HG02623 (cell line): ENCODE measurements at regions not wholly inside any gene's neighbourhood (a gene's known extent, or its start where the extent isn't known, plus 50 kb on each side); places are given as distances from the start of the nearest gene placed in this dataset.
"Not testable (repeated sequence)": the region's sequence is repeated elsewhere in the genome, so short reads cannot be mapped to it uniquely, and the experiment has no call there.

Experiments used
- ATAC-seq: cut with Tn5 transposase; IDR thresholded peaks from one replicate; pipeline ENCODE4 v1.9.1; 2021; ENCODE audit warnings: moderate library complexity; ENCODE audit not compliant: unreplicated experiment

GRCh38 chr14:39734306-39734705 lies 302.1 kb upstream of the FBXO33 start:
- ATAC-seq, result no peak

GRCh38 chr14:39733741-39734140 lies 301.5 kb upstream of the FBXO33 start:
- ATAC-seq, result no peak

- ATAC-seq, result no peak
Measured at GRCh38 chr14:39731912-39732311, 299.7 kb upstream of the FBXO33 start.

GRCh38 chr14:39726563-39726962 lies 294.3 kb upstream of the FBXO33 start:
- no peak for ATAC-seq

- ATAC-seq, result no peak
Measured at GRCh38 chr14:39722547-39723273, 290.5 kb upstream of the FBXO33 start.

GRCh38 chr14:39716987-39717570 lies 284.8 kb upstream of the FBXO33 start:
- no peak for ATAC-seq

GRCh38 chr14:39712293-39712999 lies 280.2 kb upstream of the FBXO33 start:
- ATAC-seq, result no peak

- no peak for ATAC-seq
Measured at GRCh38 chr14:39704594-39704993, 272.4 kb upstream of the FBXO33 start.

- no peak for ATAC-seq
Measured at GRCh38 chr14:39694341-39694740, 262.1 kb upstream of the FBXO33 start.

- no peak for ATAC-seq
Measured at GRCh38 chr14:39683691-39684260, 251.5 kb upstream of the FBXO33 start.

- ATAC-seq, result no peak
Measured at GRCh38 chr14:39682582-39682981, 250.3 kb upstream of the FBXO33 start.

GRCh38 chr14:39681782-39682399 lies 249.7 kb upstream of the FBXO33 start:
- no peak for ATAC-seq

- ATAC-seq, result peak; percentile 86
Measured at GRCh38 chr14:39680777-39681176, 248.5 kb upstream of the FBXO33 start.

GRCh38 chr14:39673734-39674133 lies 241.5 kb upstream of the FBXO33 start:
- ATAC-seq, result no peak

GRCh38 chr14:39673270-39673711 lies 241.1 kb upstream of the FBXO33 start:
- ATAC-seq, result no peak

- no peak for ATAC-seq
Measured at GRCh38 chr14:39668449-39668848, 236.2 kb upstream of the FBXO33 start.

GRCh38 chr14:39666386-39666785 lies 234.2 kb upstream of the FBXO33 start:
- ATAC-seq, result no peak

- ATAC-seq, result no peak
Measured at GRCh38 chr14:39665075-39665475, 232.8 kb upstream of the FBXO33 start.

- no peak for ATAC-seq
Measured at GRCh38 chr14:39664646-39665045, 232.4 kb upstream of the FBXO33 start.

GRCh38 chr14:39641224-39641623 lies 209.0 kb upstream of the FBXO33 start:
- ATAC-seq, result peak; percentile 61

GRCh38 chr14:39639009-39639408 lies 206.8 kb upstream of the FBXO33 start:
- ATAC-seq, result not testable (repeated sequence)
